Adipocyte (in vitro differentiated cells): ENCODE measurements at regions not wholly inside any gene's neighbourhood (a gene's known extent, or its start where the extent isn't known, plus 50 kb on each side); places are given as distances from the start of the nearest gene placed in this dataset.

Source experiments
- DNase-seq: peaks from one replicate; pipeline ENCODE4 v3.0.0-alpha.2; 2015; ENCODE audit warnings: low read depth
- H3K27me3 ChIP-seq: replicated peaks from 2 replicates; pipeline ENCODE4 v1.7.0; 2013; ENCODE audit warnings: mild to moderate bottlenecking, low read length, moderate library complexity; ENCODE audit not compliant: control insufficient read depth, insufficient read depth
- H3K36me3 ChIP-seq: 2 replicates; pipeline ENCODE4 v1.7.0; 2013; ENCODE audit warnings: low read length, mild to moderate bottlenecking, moderate library complexity; ENCODE audit not compliant: control insufficient read depth, insufficient read depth, severe bottlenecking
- H3K4me1 ChIP-seq: 2 replicates; pipeline ENCODE4 v1.7.0; 2013; ENCODE audit warnings: mild to moderate bottlenecking, low read length, moderate library complexity; ENCODE audit not compliant: control insufficient read depth, insufficient read depth
- H3K4me3 ChIP-seq: 2 replicates; pipeline ENCODE4 v1.7.0; 2013; ENCODE audit warnings: mild to moderate bottlenecking, low read length, moderate library complexity
- H3K9ac ChIP-seq: 2 replicates; pipeline ENCODE4 v1.7.0; 2013; ENCODE audit warnings: mild to moderate bottlenecking, low read length, moderate library complexity
- H3K9me3 ChIP-seq: 2 replicates; pipeline ENCODE4 v1.7.0; 2013; ENCODE audit warnings: mild to moderate bottlenecking, low read length, moderate library complexity; ENCODE audit not compliant: control insufficient read depth

DNA sequence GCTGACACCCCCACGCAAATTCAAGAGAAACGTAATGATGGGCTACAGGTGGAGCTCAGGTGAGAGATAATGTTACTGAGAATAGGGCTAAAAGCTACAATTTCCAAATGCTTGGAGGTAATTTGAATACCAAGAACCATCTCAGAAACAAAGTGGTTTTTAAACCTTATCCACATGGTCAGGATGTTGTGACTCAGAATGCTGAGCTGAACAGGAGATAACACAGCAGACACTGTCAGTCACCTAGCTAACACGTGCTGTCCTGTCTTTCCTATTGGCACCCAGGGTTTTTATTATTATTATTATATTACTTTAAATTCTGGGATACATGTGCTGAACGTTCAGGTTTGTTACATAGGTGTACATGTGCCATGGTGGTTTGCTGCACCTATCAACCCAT, 233.0 kb upstream of the MAF start:
- DNase-seq: no peak
- Histone ChIP-seq H3K9me3 (no peaks in the 10 kb centered on the region), H3K4me3 (no peak overlapping the region), H3K27me3 (peaks cover 17% of the 10 kb centered on the region), H3K9ac (no peak overlapping the region), H3K36me3 (no peaks in the 10 kb centered on the region), H3K4me1 (peaks cover 32% of the 10 kb centered on the region)

DNA sequence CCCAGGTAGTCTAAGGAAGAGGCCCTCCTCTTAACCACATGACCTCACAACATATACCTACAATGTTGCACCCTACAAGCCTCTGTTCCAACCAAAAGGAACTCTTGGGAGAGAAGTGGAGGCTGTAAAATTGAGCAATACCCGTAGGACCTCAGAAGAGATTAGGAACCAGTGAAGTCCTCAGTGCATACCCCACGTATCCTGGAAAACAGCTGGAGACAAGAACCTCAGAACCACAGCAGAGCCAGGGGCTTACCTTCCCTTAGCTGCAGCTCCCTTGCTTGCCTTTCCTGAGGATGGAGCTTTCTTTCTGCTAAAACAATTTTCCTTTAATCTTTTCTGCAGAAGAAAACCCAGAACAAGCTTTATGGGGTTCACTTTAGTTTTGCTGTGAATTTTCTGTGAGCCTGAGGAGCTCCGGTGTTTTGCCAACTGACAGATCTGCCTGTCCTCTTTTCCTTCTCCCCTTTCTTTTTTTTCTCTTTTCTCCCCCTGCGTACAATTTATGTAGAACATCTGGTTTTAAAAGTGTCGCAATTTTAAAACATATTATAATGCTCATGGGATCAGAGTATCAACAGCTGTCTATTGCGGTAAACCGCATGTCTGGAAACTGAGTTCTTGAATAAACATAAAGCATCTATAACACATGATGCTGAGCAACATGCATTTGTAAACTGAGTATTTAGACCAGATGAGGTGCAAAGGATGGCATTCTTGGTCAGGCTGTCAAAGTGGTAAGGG, 226.4 kb upstream of the MAF start:
- peak; percentile 5 for DNase-seq
- Histone ChIP-seq H3K9me3 (peaks cover 4% of the 10 kb centered on the region), H3K4me3 (no peak overlapping the region), H3K9ac (no peak overlapping the region), H3K4me1 (peaks cover 5% of the 10 kb centered on the region), H3K27me3 (peaks cover 46% of the 10 kb centered on the region), H3K36me3 (no peaks in the 10 kb centered on the region)

DNA sequence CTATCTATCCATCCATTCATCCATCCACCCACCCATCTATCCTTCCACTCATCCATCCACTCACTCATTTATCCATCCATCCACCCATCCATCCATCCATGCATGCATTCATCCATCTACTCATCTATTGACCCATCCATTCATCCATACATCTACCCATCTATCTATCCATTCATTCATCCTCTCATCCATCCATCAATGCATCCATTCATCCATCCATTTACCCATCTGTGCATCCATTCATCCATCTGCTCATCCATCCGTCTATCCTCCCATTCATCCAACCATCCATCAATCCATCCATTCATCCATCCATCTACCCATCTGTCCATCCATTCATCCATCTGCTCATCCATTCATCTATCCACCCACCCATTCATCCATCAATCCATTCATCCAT, 224.5 kb upstream of the MAF start:
- Histone ChIP-seq H3K4me1 (peaks cover 5% of the 10 kb centered on the region), H3K4me3 (no peak overlapping the region), H3K36me3 (no peaks in the 10 kb centered on the region), H3K27me3 (peaks cover 42% of the 10 kb centered on the region), H3K9me3 (peaks cover 4% of the 10 kb centered on the region), H3K9ac (no peak overlapping the region)
- no peak for DNase-seq

DNA sequence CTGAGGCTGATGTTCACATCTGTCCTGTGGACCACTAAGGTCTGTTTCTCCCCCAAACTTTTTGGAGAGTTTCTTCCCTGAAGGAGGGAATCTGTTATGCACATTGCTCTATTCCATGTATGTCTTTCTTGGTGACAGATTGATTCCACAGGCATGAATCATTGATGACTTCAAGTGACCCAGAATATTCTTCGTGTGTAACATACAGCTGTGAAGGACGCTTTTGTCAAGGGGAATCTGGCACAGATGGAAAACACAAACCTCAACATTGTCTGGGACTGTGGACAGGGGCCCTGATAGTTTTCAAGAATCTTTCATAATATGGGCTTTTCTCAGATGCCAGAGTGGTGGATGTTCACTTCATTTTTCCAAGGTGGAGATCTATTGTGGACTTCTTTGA, 223.1 kb upstream of the MAF start:
- Histone ChIP-seq H3K4me3 (no peak overlapping the region), H3K9ac (no peak overlapping the region), H3K27me3 (peaks cover 39% of the 10 kb centered on the region), H3K4me1 (peaks cover 5% of the 10 kb centered on the region), H3K9me3 (peaks cover 5% of the 10 kb centered on the region), H3K36me3 (no peaks in the 10 kb centered on the region)
- no peak for DNase-seq

DNA sequence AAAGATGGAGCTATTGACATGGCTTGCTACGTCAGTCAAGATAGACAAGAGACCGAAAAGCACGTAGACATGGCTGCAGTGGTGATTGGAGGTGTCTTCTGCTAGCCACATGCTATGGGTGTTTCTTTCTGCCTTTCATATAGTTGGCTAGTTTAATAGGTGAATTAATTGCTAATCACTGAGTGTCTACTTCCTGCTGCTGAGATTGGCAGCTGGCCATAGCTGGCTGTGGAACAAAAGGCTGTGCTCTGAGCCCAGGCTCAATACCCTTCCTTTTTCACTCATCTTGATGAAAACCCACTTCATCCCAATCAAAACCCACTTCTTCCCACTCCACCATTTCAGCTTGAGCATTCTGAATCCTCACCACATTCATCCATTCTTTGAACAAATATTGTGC, 221.4 kb upstream of the MAF start:
- Histone ChIP-seq H3K9ac (no peak overlapping the region), H3K9me3 (peaks cover 11% of the 10 kb centered on the region), H3K4me1 (peaks cover 5% of the 10 kb centered on the region), H3K36me3 (no peaks in the 10 kb centered on the region), H3K27me3 (peaks cover 40% of the 10 kb centered on the region), H3K4me3 (no peak overlapping the region)
- no peak for DNase-seq

DNA sequence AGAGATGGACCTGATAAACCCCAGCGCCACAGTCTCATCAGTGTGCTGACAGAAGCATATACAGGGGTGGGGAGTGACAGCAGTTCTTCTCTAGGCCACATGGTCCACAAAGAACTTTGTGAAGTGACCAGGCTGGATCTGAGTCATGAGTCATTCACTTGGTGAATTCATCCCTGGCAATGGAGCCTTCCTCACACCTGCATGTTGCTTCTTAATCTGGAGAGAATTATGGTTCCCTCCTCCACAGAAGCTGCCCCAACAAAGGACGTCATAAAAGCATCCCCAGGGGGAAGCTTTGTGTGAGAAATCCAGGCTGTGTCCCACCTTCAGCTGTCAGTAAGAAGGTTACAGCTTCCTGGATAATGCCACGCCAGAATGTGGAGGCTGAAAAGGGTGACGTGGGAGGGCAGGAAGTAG, 215.6 kb upstream of the MAF start:
- Histone ChIP-seq H3K27me3 (peaks cover 22% of the 10 kb centered on the region), H3K36me3 (no peaks in the 10 kb centered on the region), H3K9ac (no peak overlapping the region), H3K4me1 (no peaks in the 10 kb centered on the region), H3K4me3 (no peak overlapping the region), H3K9me3 (peaks cover 7% of the 10 kb centered on the region)
- no peak for DNase-seq

DNA sequence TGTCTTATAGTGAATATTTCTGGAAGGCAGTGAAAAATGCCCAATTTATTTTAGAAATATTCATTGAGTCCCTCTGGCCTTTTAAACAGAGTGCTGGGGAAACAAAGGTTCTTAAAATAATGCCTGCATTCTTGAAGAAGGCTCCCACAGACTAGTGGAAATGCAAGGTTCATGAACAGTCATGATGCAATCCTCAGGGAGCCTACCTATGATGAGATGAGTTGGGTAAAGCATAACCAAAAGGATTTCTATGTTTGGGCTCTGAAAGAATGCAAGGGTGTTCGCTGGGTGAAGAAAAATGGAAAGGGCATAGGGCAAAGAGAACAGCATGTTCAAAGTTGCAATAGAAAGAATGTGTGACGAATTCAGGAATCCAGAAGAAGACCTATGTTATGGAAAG, 214.5 kb upstream of the MAF start:
- Histone ChIP-seq H3K27me3 (peaks cover 18% of the 10 kb centered on the region), H3K4me3 (no peak overlapping the region), H3K9me3 (peaks cover 7% of the 10 kb centered on the region), H3K36me3 (no peaks in the 10 kb centered on the region), H3K4me1 (no peaks in the 10 kb centered on the region), H3K9ac (no peak overlapping the region)
- no peak for DNase-seq

DNA sequence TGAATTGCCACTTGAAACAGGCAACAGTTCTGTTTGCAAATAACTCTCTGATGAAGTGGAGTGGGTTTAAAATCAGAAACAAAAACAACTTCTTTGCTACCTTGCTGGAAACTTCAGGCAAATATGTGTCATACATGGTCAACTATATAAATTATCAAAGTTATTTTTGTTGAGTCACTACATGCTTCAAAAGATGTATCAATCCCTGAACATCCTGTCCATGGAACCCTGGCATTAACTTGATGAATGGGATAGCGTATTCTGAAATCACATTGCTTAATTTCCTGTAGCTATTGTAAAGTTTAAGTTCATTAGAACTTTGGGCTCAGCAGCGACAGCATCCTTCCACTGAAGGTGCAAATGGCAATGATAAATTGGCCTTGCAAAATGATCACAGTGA, 213.6 kb upstream of the MAF start:
- no peaks in the 10 kb centered on the region for H3K36me3 ChIP-seq
- H3K4me3 ChIP-seq: no peak overlapping the region
- H3K9ac ChIP-seq: no peak overlapping the region
- peaks cover 7% of the 10 kb centered on the region for H3K9me3 ChIP-seq
- no peaks in the 10 kb centered on the region for H3K4me1 ChIP-seq
- peaks cover 18% of the 10 kb centered on the region for H3K27me3 ChIP-seq
- DNase-seq: no peak

DNA sequence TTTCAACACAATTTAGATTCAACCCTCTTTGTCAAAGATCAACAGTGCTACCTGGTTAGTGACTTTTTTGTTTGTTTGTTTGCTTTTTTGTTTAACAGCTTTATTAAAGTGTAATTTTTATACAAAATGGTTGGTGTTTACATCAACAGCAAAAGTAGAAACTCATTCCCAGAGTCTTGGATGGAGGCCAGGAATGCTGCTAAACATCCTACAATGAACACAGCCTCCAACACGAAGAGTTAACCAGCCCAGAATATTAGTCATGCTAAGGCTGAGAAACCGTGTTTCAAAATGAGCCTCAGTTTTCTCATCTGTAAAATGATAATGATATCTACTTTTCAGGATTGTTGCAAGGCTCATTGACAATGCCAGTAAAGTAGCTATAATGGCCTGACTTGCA, 211.0 kb upstream of the MAF start:
- Histone ChIP-seq H3K27me3 (peaks cover 15% of the 10 kb centered on the region), H3K4me3 (no peak overlapping the region), H3K9ac (no peak overlapping the region), H3K36me3 (no peaks in the 10 kb centered on the region), H3K9me3 (no peaks in the 10 kb centered on the region), H3K4me1 (no peaks in the 10 kb centered on the region)
- DNase-seq: no peak

DNA sequence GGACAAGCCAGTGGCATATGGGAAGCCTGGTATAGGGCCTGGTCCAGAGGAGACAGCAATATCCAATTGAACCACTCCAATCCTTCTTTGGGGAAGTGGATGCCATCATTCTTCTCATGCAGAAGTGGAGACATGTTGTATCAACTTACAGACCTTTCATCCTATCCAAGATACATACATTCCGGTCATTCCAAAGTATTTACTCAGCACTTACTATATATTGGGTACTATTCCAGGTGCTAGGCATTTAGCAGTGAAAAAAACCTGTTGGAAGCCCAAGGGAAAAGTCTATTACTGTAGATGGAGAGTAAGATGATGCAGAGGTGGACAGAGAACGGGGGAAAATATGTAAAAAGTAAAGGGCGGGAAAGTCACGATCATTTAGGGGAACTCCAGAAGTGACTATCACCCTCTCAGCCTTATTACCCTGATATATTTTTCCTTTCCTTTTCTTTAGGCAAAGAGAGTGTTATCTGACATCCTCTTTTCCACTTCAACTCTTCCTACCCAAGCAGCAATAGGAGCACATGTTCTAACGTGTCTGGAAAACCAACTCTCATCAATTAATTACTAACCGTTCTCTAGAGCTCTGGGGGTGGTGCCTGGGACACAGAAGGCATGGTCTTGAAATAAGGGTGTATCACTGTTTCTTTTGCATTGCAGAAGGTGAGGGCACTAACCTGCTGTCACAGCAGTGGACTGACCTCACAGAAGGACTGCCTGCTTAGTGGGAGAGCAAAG, 210.1 kb upstream of the MAF start:
- DNase-seq: no peak

DNA sequence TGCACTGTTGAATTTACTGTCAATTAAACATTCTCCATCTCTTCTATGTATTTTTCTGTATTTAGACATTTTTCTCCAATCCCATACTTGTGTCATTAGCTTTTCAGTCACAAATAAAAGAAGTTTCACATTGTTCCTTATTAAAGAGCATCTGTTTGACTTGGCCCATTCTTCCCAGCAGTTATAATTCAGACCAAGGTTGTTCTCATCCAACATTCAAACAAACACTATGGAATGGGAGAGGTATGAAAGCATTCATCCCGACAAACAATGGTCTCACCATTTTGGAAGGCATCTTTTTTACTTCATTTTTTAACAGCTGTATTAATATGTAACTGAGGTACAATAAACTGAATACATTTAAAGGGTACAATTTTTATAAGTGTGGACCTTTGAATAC, 208.8 kb upstream of the MAF start:
- H3K27me3 ChIP-seq: peaks cover 20% of the 10 kb centered on the region
- no peaks in the 10 kb centered on the region for H3K9me3 ChIP-seq
- no peak overlapping the region for H3K4me3 ChIP-seq
- no peak for DNase-seq
- no peaks in the 10 kb centered on the region for H3K36me3 ChIP-seq
- H3K4me1 ChIP-seq: no peaks in the 10 kb centered on the region
- no peak overlapping the region for H3K9ac ChIP-seq

More for the DNA sequence above, 210.1 kb upstream of the MAF start:
- no peaks in the 10 kb centered on the region for H3K4me1 ChIP-seq
- peaks cover 10% of the 10 kb centered on the region for H3K27me3 ChIP-seq
- H3K9me3 ChIP-seq: no peaks in the 10 kb centered on the region
- no peak overlapping the region for H3K4me3 ChIP-seq
- no peaks in the 10 kb centered on the region for H3K36me3 ChIP-seq
- no peak overlapping the region for H3K9ac ChIP-seq
